ENCODE measurements at regions not wholly inside any gene's neighbourhood (a gene's known extent, or its start where the extent isn't known, plus 50 kb on each side); places are given as distances from the start of the nearest gene placed in this dataset.

DNA sequence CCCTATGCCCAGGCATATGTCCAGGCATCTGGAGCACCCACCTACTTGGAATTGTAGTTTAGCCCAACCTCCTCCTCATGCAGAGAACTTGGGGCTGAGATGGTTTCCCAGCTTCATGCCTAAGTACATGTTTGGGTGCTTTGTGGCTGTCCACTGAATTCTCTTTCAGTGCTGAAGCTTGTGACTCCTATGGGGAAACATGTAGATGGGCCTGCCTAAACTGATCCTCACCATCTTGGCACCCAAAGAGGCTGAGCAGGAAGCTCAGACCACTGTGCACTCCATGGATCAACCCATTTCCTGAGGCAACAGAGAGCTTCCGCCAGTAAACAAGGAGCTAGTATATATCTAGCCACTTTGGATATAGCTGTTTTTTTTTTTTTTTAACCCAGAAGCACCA is 2733.7 kb downstream of the PCDH7 start:
- Histone ChIP-seq H3K9me3 (peaks cover 0 to 7% (median 0%) of the 10 kb centered on the region in 4 donors), H3K4me3 (no peak overlapping the region), H3K36me3 (no peaks in the 10 kb centered on the region), H3K4me1 (no peaks in the 10 kb centered on the region), H3K27me3 (no peaks in the 10 kb centered on the region), H3K27ac (no peak overlapping the region)
- no peak for TF ChIP-seq EP300 (IDR thresholded peaks at IDR 0.05)
- no peak for TF ChIP-seq POLR2A (IDR thresholded peaks at IDR 0.05)
- TF ChIP-seq, protein P1, sequence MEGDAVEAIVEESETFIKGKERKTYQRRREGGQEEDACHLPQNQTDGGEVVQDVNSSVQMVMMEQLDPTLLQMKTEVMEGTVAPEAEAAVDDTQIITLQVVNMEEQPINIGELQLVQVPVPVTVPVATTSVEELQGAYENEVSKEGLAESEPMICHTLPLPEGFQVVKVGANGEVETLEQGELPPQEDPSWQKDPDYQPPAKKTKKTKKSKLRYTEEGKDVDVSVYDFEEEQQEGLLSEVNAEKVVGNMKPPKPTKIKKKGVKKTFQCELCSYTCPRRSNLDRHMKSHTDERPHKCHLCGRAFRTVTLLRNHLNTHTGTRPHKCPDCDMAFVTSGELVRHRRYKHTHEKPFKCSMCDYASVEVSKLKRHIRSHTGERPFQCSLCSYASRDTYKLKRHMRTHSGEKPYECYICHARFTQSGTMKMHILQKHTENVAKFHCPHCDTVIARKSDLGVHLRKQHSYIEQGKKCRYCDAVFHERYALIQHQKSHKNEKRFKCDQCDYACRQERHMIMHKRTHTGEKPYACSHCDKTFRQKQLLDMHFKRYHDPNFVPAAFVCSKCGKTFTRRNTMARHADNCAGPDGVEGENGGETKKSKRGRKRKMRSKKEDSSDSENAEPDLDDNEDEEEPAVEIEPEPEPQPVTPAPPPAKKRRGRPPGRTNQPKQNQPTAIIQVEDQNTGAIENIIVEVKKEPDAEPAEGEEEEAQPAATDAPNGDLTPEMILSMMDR (IDR thresholded peaks at IDR 0.05) = no peak
- 85 to 90% methylated on average over 1 of the region's 1 CpG for WGBS, 2 donors
- DNase-seq (ENCODE audit: low spot score in 2 of 2) = no peak

DNA sequence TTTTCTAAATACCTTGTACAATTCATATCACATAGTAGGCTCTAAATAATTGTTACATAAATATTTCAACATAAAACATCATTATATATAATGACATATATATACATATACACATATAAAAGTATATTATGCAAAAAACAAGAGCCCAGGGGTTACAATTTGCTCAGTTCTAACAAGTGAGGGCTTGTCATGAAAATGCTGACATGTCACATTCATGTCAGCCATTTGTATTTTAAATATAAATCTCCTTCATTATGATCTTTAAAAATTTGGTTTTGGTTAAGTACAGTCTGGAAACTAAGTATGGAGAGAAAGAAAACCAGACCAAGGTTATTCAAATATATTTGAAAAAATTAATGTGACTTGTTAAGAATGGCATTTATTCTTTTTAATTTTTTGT is 2745.4 kb downstream of the PCDH7 start:
- H3K4me3 ChIP-seq = no peak overlapping the region
- H3K9me3 ChIP-seq = no peaks in the 10 kb centered on the region
- TF ChIP-seq POLR2A (IDR thresholded peaks at IDR 0.05) = no peak
- TF ChIP-seq, protein P1 (IDR thresholded peaks at IDR 0.05) = no peak
- TF ChIP-seq EP300 (IDR thresholded peaks at IDR 0.05) = no peak
- H3K4me1 ChIP-seq = no peaks in the 10 kb centered on the region
- DNase-seq (ENCODE audit: low spot score in 2 of 2) = no peak
- H3K27ac ChIP-seq = no peak overlapping the region
- no peaks in the 10 kb centered on the region for H3K36me3 ChIP-seq
- no peaks in the 10 kb centered on the region for H3K27me3 ChIP-seq

DNA sequence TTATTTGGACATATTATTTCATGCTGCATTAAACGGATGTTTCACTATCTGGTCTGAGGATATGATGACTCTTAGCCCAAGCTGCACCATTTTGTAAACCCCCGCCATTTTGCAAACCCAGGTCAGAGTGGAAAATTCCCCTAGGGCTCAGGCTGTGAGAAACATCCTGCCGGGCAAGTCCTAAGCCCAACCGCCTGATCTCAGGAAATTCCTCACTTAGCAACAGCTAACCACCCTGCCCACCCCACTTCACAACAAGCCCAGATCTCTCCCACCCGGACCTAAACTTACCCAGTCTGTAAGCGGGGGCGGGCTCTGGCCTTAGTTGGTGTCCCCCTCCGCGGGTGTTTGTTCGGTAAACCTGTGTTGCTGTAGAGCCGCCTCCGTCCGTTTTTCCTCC is 2747.1 kb downstream of the PCDH7 start:
- Histone ChIP-seq H3K36me3 (no peaks in the 10 kb centered on the region), H3K4me3 (no peak overlapping the region), H3K27me3 (no peaks in the 10 kb centered on the region), H3K4me1 (no peaks in the 10 kb centered on the region), H3K27ac (no peak overlapping the region), H3K9me3 (peaks cover 0 to 9% (median 0%) of the 10 kb centered on the region in 4 donors)
- TF ChIP-seq EP300 (IDR thresholded peaks at IDR 0.05) (no peak), POLR2A (IDR thresholded peaks at IDR 0.05) (no peak)
- TF ChIP-seq, protein P1 (IDR thresholded peaks at IDR 0.05) = no peak
- WGBS, 2 donors = 85 to 88% methylated on average over 13 of the region's 13 CpGs
- no peak for DNase-seq (ENCODE audit: low spot score in 2 of 2)

GRCh38 chr4:33470805-33471204 is 2750.6 kb downstream of the PCDH7 start:
- WGBS, 2 donors = 91 to 95% methylated on average over 4 of the region's 4 CpGs
- no peaks in the 10 kb centered on the region for H3K36me3 ChIP-seq
- H3K4me3 ChIP-seq = no peak overlapping the region
- no peak overlapping the region for H3K27ac ChIP-seq
- H3K9me3 ChIP-seq = peaks cover 0 to 9% (median 0%) of the 10 kb centered on the region in 4 donors
- H3K4me1 ChIP-seq = no peaks in the 10 kb centered on the region
- TF ChIP-seq EP300 (IDR thresholded peaks at IDR 0.05) (no peak), POLR2A (IDR thresholded peaks at IDR 0.05) (no peak)
- TF ChIP-seq, protein P1 (IDR thresholded peaks at IDR 0.05) = no peak
- no peaks in the 10 kb centered on the region for H3K27me3 ChIP-seq
- DNase-seq (ENCODE audit: low spot score in 2 of 2) = no peak

DNA sequence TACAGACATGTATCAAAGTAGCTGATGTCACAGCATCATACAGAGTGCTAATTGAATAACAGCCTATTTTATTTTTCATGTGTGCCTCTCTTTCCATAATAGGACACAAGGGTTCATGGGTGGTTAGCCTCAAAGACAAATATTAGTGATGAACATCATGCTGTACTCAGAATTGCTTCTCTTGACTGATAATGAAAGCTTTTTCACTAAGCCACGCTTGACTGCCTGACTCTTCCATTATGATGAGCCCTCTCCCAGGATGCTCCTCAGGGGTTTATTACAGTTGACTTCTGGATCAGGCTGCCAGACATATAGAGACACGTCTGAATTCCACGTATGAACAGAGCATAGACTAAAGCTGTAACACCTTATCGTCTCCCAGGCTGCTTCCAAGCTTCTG is 2757.5 kb downstream of the PCDH7 start:
- no peaks in the 10 kb centered on the region for H3K27me3 ChIP-seq
- 71 to 86% methylated on average over 4 of the region's 4 CpGs for WGBS, 2 donors
- no peak for DNase-seq (ENCODE audit: low spot score in 2 of 2)

More for the DNA sequence above, 2757.5 kb downstream of the PCDH7 start:
- no peaks in the 10 kb centered on the region for H3K36me3 ChIP-seq
- TF ChIP-seq, protein P1 (IDR thresholded peaks at IDR 0.05) = no peak
- TF ChIP-seq POLR2A (IDR thresholded peaks at IDR 0.05) (no peak), EP300 (IDR thresholded peaks at IDR 0.05) (no peak)
- H3K4me3 ChIP-seq = no peak overlapping the region
- H3K4me1 ChIP-seq = no peaks in the 10 kb centered on the region
- H3K27ac ChIP-seq = no peak overlapping the region
- no peaks in the 10 kb centered on the region for H3K9me3 ChIP-seq
